Liver (tissue), 3 donors: ENCODE measurements at regions not wholly inside any gene's neighbourhood (a gene's known extent, or its start where the extent isn't known, plus 50 kb on each side); places are given as distances from the start of the nearest gene placed in this dataset.

Source experiments
- GABPA ChIP-seq, 2 donors: IDR thresholded peaks in 1 of 2; conservative IDR thresholded peaks in 1 of 2; 2 replicates each; pipeline ENCODE4 v1.6.1; 2016; ENCODE audit warnings: antibody characterized with exemption in 2 of 2, mild to moderate bottlenecking in 1 of 2, moderate library complexity in 1 of 2
- HNF4A ChIP-seq, 2 donors: conservative IDR thresholded peaks; 2 replicates each; pipeline ENCODE4 v1.6.1; 2016; ENCODE audit warnings: antibody characterized with exemption in 2 of 2, mild to moderate bottlenecking in 2 of 2
- RAD21 ChIP-seq, 2 donors: IDR thresholded peaks; 2 replicates each; pipeline ENCODE4 v1.6.1; 2016; ENCODE audit warnings: antibody characterized with exemption in 2 of 2, mild to moderate bottlenecking in 2 of 2
- YY1 ChIP-seq: IDR thresholded peaks from 2 replicates; pipeline ENCODE4 v1.6.1; 2016; ENCODE audit warnings: antibody characterized with exemption, mild to moderate bottlenecking
- TF ChIP-seq, protein P1 (sequence below): fragments of 150-350 bp; IDR thresholded peaks from 2 replicates; pipeline ENCODE4 v1.5.1; 2017; ENCODE audit warnings: improper control_type of control experiment, low read depth, low read length; ENCODE audit not compliant: missing input control
- donor health status: healthy.
- donor health status: healthy.

DNA sequence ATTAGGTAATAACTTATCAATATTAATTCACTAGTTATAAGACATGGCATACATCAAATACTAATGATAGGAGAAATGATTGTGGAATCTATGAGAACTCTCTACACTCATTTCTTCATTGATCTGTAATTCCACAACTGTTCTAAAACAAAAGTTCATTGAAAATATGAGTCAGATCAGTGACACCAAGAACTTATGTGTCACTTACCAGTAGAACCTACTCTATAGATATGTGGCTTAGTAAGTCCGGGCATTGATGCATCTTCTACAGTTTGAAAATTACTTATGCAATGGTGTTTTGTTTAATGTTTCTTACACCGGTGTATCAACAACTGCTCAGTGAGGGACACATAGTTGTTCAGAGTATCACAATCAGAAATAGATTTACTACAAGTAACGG is 520.3 kb downstream of the ARAP2 start:
- TF ChIP-seq, protein P1, sequence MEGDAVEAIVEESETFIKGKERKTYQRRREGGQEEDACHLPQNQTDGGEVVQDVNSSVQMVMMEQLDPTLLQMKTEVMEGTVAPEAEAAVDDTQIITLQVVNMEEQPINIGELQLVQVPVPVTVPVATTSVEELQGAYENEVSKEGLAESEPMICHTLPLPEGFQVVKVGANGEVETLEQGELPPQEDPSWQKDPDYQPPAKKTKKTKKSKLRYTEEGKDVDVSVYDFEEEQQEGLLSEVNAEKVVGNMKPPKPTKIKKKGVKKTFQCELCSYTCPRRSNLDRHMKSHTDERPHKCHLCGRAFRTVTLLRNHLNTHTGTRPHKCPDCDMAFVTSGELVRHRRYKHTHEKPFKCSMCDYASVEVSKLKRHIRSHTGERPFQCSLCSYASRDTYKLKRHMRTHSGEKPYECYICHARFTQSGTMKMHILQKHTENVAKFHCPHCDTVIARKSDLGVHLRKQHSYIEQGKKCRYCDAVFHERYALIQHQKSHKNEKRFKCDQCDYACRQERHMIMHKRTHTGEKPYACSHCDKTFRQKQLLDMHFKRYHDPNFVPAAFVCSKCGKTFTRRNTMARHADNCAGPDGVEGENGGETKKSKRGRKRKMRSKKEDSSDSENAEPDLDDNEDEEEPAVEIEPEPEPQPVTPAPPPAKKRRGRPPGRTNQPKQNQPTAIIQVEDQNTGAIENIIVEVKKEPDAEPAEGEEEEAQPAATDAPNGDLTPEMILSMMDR: no peak
- TF ChIP-seq RAD21 (IDR thresholded peaks at IDR 0.05): no peak
- no peak for TF ChIP-seq YY1
- no peak for TF ChIP-seq HNF4A (conservative IDR thresholded peaks at IDR 0.05)
- TF ChIP-seq GABPA (IDR thresholded peaks at IDR 0.05 in 1 of 2, conservative IDR thresholded peaks at IDR 0.05 in 1 of 2): no peak
